GM12873 (cell line): ENCODE measurements at regions not wholly inside any gene's neighbourhood (a gene's known extent, or its start where the extent isn't known, plus 50 kb on each side); places are given as distances from the start of the nearest gene placed in this dataset.
A peak's percentile ranks its signal among the peaks of the same experiment; 100 is the strongest.

ENCODE experiments used
- TF ChIP-seq, protein P1 (sequence below): IDR thresholded peaks from 2 replicates; pipeline ENCODE4 v1.5.1; 2012; ENCODE audit warnings: low read depth, mild to moderate bottlenecking, moderate library complexity, low read length, control low read depth; ENCODE audit not compliant: insufficient read depth; ENCODE audit errors: missing control alignments

DNA sequence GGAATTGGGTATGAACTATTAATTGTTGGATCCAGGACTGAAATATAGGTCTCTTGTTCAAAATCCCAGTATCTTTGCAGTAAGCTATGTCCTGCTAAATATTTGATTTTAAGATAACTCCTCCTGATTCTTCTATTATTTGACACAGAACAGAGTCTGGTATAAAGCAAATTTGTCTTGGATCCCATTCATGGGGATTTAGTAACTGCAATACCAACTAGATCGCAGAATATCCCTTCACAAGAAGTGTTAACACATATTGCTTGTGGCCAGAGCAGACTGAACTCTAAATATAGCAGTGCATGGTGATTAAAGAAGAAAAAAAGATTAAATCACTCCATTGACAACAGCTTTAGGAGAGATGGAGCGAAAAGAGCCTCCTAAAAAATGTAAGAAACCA is 68.2 kb upstream of the ARHGAP42 start:
- TF ChIP-seq, protein P1, sequence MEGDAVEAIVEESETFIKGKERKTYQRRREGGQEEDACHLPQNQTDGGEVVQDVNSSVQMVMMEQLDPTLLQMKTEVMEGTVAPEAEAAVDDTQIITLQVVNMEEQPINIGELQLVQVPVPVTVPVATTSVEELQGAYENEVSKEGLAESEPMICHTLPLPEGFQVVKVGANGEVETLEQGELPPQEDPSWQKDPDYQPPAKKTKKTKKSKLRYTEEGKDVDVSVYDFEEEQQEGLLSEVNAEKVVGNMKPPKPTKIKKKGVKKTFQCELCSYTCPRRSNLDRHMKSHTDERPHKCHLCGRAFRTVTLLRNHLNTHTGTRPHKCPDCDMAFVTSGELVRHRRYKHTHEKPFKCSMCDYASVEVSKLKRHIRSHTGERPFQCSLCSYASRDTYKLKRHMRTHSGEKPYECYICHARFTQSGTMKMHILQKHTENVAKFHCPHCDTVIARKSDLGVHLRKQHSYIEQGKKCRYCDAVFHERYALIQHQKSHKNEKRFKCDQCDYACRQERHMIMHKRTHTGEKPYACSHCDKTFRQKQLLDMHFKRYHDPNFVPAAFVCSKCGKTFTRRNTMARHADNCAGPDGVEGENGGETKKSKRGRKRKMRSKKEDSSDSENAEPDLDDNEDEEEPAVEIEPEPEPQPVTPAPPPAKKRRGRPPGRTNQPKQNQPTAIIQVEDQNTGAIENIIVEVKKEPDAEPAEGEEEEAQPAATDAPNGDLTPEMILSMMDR = no peak

DNA sequence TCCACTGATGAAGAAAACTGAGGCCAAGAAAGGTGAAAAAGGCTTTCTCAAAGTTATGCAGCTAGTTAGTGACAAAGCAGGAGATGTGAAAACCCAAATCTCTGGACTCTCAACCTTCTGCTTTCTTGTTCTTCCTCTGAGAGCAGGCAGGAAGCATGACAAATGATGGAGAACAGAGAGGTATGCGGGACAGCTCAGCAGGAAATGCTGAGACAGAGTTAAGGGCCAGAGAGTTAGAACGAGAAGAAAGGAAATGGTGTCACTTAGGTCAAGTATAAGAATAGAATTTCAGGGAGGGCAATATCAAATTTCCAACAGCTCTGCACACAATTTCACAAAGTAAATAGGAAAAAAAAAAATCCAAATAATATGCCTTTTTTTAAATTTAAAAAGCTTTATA is 67.6 kb upstream of the ARHGAP42 start:
- TF ChIP-seq, protein P1 = no peak

DNA sequence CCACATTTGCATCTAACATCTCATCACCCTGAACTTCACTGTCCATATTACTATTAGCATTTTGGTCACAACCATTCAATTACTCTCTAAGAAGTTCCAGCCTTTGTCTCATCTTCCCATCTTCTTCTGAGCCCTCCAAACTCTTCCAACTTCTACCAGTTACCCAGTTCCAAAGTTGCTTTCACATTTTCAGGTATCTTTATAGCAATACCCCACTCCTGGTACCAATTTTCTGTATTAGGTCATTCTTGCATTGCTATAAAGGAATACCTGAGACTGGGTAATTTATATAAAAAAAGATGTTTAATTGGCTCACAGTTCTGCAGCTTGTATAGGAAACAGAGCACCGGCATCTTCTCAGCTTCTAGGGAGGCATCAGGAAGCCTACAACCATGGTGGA is 64.7 kb upstream of the ARHGAP42 start:
- TF ChIP-seq, protein P1 = no peak

DNA sequence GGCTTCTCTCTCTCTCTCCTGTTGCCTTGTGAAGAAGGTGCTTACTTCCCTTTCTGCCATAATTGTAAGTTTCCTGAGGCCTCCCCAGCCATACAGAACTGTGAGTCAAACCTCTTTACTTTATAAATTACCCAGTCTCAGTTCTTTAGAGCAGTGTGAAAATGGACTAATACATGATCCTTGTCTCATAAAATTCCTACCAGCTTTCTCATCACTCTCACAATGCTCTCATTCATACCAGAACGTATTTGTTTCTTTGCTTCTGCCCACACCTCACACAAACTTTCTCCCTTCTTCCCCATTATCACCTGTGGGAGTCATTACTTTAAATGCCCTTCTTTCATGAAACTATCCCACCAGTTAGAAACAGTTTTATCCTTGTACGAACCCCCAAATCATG is 62.7 kb upstream of the ARHGAP42 start:
- TF ChIP-seq, protein P1 = no peak

DNA sequence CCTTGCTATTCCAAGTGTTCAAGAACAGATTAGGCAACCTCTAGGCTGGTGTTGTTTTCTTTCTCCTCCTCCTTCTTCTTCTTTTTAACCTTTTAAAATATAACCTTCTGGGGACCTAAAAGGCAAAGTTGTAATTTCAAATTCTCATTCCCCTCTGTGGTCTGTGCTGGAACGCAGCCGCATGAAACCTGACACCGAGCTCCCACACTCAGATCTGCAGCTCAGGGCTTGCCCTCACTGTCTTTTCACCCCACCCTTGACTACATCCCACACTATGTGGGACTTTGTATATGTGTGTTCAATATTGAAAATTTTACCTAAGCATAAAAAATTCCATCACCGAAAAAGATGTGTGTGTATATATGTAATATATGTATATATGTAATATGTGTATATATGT is 62.0 kb upstream of the ARHGAP42 start:
- TF ChIP-seq, protein P1 = no peak

DNA sequence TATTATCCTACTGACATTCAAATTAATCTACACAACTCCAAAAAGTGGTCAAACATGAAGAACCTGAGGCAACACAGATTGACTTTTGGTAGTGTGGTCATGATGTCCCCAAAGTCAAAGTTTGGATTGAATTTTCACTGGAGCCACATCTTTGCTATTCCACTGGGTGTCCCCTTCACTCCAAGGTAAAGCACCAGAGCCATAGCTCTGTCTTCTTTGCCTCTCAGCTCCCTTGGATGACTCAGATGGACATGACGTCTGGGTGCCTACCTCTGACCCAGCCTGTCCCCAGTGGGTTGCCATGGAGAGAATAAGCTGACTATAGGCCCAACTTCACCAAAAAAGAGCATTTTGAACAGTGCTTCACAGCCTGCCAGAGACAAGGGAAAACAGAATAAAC is 57.4 kb upstream of the ARHGAP42 start:
- TF ChIP-seq, protein P1 = peak; percentile 8

DNA sequence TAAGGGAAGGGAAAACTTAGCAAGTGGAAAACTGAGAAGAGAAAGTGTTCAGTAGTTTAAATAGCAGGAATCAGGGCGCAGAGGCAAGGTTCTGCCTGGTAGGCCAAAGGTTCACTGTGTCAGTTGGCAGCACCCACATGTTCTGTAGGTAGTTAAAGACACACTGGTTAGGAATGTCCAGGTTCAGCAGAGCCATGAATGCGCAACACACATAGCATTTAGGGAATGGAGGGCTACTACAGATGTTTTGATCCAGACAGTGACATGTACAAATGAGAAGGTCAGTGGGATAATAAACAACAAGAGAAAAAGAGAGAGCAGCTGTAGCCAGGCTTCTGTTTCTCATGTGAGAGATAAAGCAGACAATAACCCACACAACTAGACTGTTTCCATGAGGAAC is 56.2 kb upstream of the ARHGAP42 start:
- TF ChIP-seq, protein P1 = no peak

DNA sequence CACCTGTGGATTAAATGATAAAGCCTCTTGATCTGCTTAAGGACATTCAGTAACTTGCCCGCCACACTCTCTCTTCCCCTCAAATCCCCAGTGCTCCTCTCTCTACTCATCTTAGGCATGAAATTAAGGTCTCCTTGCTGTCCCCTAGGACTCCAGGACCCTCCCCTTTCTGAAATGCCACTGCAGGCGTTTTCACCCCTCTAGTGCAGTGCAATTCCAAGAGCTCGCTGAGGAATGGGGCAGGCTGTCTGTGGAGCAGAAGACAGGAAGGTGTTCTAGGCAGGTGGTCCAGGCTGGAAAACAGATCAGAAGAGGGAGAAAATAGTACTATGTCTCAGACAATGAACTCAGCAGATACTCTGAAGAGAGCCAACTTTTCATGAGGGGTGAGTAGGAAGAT is 55.8 kb upstream of the ARHGAP42 start:
- TF ChIP-seq, protein P1 = no peak
